ENCODE measurements at regions not wholly inside any gene's neighbourhood (a gene's known extent, or its start where the extent isn't known, plus 50 kb on each side); places are given as distances from the start of the nearest gene placed in this dataset.

DNA sequence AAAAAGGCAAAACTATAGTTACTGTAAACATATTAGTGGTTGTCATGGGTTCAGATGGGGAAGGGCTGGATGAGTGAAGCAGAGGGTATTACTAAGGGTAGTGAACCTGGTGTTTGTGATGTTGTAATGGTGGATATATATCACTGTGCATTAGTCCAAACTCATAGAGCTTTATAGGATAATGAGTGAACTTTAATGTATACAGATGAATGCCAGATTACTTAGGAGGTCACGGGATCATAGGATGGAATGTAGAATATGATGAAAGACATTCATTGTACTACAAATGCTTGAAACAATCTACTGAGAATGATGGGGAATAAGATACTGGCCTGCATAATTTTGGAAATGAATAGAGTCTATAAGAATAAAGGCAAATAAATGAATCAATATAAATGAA is 226.7 kb upstream of the ZNF804A start:
- no peak for TF ChIP-seq POLR2A (IDR thresholded peaks at IDR 0.05)
- TF ChIP-seq, protein P1, sequence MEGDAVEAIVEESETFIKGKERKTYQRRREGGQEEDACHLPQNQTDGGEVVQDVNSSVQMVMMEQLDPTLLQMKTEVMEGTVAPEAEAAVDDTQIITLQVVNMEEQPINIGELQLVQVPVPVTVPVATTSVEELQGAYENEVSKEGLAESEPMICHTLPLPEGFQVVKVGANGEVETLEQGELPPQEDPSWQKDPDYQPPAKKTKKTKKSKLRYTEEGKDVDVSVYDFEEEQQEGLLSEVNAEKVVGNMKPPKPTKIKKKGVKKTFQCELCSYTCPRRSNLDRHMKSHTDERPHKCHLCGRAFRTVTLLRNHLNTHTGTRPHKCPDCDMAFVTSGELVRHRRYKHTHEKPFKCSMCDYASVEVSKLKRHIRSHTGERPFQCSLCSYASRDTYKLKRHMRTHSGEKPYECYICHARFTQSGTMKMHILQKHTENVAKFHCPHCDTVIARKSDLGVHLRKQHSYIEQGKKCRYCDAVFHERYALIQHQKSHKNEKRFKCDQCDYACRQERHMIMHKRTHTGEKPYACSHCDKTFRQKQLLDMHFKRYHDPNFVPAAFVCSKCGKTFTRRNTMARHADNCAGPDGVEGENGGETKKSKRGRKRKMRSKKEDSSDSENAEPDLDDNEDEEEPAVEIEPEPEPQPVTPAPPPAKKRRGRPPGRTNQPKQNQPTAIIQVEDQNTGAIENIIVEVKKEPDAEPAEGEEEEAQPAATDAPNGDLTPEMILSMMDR (IDR thresholded peaks at IDR 0.05), result no peak

Measured in thyroid gland (tissue), 4 donors.